Testis (tissue), 2 donors: ENCODE measurements at regions not wholly inside any gene's neighbourhood (a gene's known extent, or its start where the extent isn't known, plus 50 kb on each side); places are given as distances from the start of the nearest gene placed in this dataset.

Experiments used
- POLR2A ChIP-seq: fragments of 450-650 bp; IDR thresholded peaks from one replicate; pipeline ENCODE4 v1.6.1; 2017; ENCODE audit warnings: antibody characterized with exemption, mild to moderate bottlenecking, moderate library complexity
- TF ChIP-seq, protein P1 (sequence below), 3 experiments: fragments of 450-650 bp in 2 of 3; fragments of 200-600 bp in 1 of 3; sonication (generic) in 1 of 3; IDR thresholded peaks; one replicate each; pipeline ENCODE4 v1.5.1; 2016 to 2019; ENCODE audit warnings: antibody characterized with exemption in 3 of 3, mild to moderate bottlenecking in 2 of 3, moderate library complexity in 1 of 3

DNA sequence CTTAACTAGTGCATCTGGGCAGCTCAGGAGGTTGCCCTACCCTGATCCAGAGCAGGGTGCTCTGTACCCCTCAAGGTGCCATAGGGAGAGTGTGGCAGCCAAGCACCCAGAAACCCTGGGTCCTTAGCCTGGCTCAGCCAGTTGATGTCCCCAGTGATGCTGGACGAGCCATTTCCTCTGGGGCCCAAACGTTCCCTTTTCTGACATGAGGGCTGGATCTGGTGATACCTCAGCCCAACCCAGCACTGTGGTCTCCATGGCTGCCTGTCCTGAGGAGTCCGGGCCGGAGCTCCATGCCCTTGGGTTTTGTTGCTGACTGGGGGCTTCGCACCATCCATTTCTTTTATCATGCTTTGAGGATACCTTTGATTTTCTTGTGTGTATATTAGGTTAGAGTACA is 87.9 kb upstream of the IKZF1 start:
- TF ChIP-seq, protein P1, sequence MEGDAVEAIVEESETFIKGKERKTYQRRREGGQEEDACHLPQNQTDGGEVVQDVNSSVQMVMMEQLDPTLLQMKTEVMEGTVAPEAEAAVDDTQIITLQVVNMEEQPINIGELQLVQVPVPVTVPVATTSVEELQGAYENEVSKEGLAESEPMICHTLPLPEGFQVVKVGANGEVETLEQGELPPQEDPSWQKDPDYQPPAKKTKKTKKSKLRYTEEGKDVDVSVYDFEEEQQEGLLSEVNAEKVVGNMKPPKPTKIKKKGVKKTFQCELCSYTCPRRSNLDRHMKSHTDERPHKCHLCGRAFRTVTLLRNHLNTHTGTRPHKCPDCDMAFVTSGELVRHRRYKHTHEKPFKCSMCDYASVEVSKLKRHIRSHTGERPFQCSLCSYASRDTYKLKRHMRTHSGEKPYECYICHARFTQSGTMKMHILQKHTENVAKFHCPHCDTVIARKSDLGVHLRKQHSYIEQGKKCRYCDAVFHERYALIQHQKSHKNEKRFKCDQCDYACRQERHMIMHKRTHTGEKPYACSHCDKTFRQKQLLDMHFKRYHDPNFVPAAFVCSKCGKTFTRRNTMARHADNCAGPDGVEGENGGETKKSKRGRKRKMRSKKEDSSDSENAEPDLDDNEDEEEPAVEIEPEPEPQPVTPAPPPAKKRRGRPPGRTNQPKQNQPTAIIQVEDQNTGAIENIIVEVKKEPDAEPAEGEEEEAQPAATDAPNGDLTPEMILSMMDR (IDR thresholded peaks at IDR 0.05): no peak
- TF ChIP-seq POLR2A: no peak
